ENCODE measurements at regions not wholly inside any gene's neighbourhood (a gene's known extent, or its start where the extent isn't known, plus 50 kb on each side); places are given as distances from the start of the nearest gene placed in this dataset.

DNA sequence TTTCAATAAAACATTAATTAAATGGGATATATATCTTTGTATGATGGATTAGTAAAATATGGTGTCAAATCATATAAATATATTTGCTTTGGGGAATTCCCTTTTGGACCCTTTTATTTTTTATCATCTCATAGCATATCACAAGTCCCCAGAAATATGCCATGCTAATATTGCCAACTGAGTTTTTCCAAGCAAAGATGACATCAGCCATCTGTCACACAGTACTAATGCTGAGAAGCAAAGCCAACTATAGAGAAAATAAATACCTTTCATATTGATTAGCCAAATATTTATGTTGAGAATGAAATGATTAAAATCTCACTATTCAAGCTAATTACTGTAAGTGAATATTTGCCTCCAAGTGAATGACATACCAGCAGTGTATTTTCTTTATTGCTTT is 575.3 kb downstream of the ETV1 start:
- Histone ChIP-seq H3K9me3 (peaks cover 0 to 18% (median 0%) of the 10 kb centered on the region in 11 donors), H3K27me3 (no peaks in the 10 kb centered on the region), H3K36me3 (no peaks in the 10 kb centered on the region), H3K27ac (peak overlapping the region in 1 of 10 donors; percentile 35), H3K4me3 (peak overlapping the region in 4 of 10 donors; percentile 1 to 12 (median 10)), H3K4me1 (peaks cover 0 to 4% (median 0%) of the 10 kb centered on the region in 9 donors)
- intact Hi-C loops (cut with DNase I), result no loop called here
- TF ChIP-seq, protein P1, sequence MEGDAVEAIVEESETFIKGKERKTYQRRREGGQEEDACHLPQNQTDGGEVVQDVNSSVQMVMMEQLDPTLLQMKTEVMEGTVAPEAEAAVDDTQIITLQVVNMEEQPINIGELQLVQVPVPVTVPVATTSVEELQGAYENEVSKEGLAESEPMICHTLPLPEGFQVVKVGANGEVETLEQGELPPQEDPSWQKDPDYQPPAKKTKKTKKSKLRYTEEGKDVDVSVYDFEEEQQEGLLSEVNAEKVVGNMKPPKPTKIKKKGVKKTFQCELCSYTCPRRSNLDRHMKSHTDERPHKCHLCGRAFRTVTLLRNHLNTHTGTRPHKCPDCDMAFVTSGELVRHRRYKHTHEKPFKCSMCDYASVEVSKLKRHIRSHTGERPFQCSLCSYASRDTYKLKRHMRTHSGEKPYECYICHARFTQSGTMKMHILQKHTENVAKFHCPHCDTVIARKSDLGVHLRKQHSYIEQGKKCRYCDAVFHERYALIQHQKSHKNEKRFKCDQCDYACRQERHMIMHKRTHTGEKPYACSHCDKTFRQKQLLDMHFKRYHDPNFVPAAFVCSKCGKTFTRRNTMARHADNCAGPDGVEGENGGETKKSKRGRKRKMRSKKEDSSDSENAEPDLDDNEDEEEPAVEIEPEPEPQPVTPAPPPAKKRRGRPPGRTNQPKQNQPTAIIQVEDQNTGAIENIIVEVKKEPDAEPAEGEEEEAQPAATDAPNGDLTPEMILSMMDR (IDR thresholded peaks at IDR 0.05), result no peak
- ATAC-seq (no peak), DNase-seq (no peak)

DNA sequence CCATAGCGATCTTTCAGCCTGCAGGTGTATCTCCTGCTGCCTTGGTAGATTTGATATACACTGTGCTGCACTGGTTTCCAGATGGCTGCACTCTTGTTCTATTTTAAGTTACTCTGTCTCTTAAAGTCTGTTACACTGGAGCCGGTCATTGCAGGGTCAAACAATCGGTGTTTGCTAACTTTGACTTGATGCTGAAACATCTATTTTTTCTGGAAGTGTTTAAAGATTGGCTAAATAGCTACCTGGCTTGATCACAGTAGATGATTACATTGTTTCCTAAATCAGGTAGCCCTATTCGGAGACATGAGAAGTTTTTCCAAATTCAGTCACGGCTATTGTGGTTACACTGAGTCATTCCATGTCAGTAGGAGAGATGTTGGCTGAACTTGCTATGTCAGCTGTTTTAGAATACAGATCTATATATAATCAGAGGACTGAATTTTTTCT is 574.8 kb downstream of the ETV1 start:
- peaks cover 0 to 23% (median 0%) of the 10 kb centered on the region in 11 donors for H3K9me3 ChIP-seq
- peak in 1 of 2 donors; percentile 4 for DNase-seq
- WGBS, 2 donors, result 39 to 53% methylated on average over 5 of the region's 5 CpGs
- H3K4me1 ChIP-seq, result peaks cover 0 to 4% (median 0%) of the 10 kb centered on the region in 9 donors
- TF ChIP-seq, protein P1 (IDR thresholded peaks at IDR 0.05), result peak in 1 of 9 donors; percentile 13
- no peaks in the 10 kb centered on the region for H3K27me3 ChIP-seq
- H3K36me3 ChIP-seq, result no peaks in the 10 kb centered on the region
- intact Hi-C loops (cut with DNase I), result no loop called here
- H3K27ac ChIP-seq, result peak overlapping the region in 1 of 10 donors; percentile 35
- ATAC-seq, result peak; percentile 58 to 95 (median 87)
- H3K4me3 ChIP-seq, result peak overlapping the region in 5 of 10 donors; percentile 1 to 21 (median 11)

DNA sequence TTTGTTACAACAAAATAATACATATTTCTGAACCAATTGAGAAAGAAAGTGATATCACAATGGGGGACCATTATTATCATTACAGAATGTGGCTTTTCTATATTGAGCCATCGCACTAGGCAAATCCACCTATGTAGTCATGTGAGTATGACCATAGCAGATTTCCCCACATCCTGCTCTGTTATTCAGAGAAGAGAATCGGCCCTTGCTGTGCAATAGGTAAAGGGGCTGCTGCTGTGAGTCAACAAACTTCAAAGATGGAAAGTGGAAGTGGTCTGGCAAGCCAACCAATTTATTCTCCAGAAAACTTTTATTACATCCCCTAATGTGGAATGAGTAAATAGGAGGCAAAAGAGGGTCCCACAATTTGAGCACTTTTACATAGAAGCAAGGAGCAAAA is 573.4 kb downstream of the ETV1 start:
- H3K9me3 ChIP-seq, result peaks cover 0 to 30% (median 0%) of the 10 kb centered on the region in 11 donors
- H3K27ac ChIP-seq, result no peak overlapping the region
- DNase-seq (no peak), ATAC-seq (no peak)
- H3K4me1 ChIP-seq, result peaks cover 0 to 4% (median 0%) of the 10 kb centered on the region in 9 donors
- intact Hi-C loops (cut with DNase I), result no loop called here
- no peaks in the 10 kb centered on the region for H3K27me3 ChIP-seq
- H3K36me3 ChIP-seq, result no peaks in the 10 kb centered on the region
- 80 to 81% methylated on average over 2 of the region's 2 CpGs for WGBS, 2 donors
- H3K4me3 ChIP-seq, result no peak overlapping the region
- TF ChIP-seq, protein P1 (IDR thresholded peaks at IDR 0.05), result no peak

DNA sequence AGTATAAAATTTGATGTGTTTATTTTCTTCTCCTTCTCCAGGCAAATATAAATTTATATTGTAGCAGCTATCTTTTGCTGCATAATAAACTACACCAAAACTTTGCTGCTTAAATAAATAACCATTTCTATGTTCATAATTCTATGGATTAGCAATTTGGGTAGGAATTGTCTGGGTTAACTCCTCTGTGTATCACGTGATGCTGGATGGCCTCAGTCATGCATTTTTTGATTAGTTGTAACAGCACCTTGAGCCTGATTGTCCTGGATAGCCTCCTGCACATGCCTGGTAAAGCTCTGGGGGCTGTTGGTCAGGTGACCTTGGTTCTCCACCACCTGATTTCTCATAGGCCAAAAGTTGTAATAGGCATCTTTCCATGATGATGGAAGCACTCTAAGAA is 572.9 kb downstream of the ETV1 start:
- H3K4me1 ChIP-seq, result peaks cover 0 to 4% (median 0%) of the 10 kb centered on the region in 9 donors

More for the DNA sequence above, 572.9 kb downstream of the ETV1 start:
- Histone ChIP-seq H3K9me3 (peaks cover 0 to 32% (median 0%) of the 10 kb centered on the region in 11 donors), H3K27me3 (no peaks in the 10 kb centered on the region), H3K4me3 (no peak overlapping the region), H3K36me3 (no peaks in the 10 kb centered on the region), H3K27ac (no peak overlapping the region)
- intact Hi-C loops (cut with DNase I), result no loop called here
- DNase-seq (no peak), ATAC-seq (no peak)
- WGBS, 2 donors, result 64 to 71% methylated on average over 1 of the region's 1 CpG
- TF ChIP-seq, protein P1 (IDR thresholded peaks at IDR 0.05), result no peak

All from heart right ventricle (tissue), 16 donors.